ENCODE measurements at regions not wholly inside any gene's neighbourhood (a gene's known extent, or its start where the extent isn't known, plus 50 kb on each side); places are given as distances from the start of the nearest gene placed in this dataset.

- TF ChIP-seq CTCF (IDR thresholded peaks at IDR 0.05; ENCODE audit: extremely low read depth in 1 of 2, insufficient read depth in 1 of 2, low read depth in 1 of 2, low read length in 2 of 2) (no peak), POLR2A (IDR thresholded peaks at IDR 0.05; ENCODE audit: low read depth, low read length) (no peak)
Observed at GRCh38 chr6:68031054-68031453, 604.0 kb upstream of the ADGRB3 start.

All from endothelial cell of umbilical vein (primary cell).